ENCODE measurements at regions not wholly inside any gene's neighbourhood (a gene's known extent, or its start where the extent isn't known, plus 50 kb on each side); places are given as distances from the start of the nearest gene placed in this dataset.
"Not testable (repeated sequence)": the region's sequence is repeated elsewhere in the genome, so short reads cannot be mapped to it uniquely, and the experiment has no call there.

DNA sequence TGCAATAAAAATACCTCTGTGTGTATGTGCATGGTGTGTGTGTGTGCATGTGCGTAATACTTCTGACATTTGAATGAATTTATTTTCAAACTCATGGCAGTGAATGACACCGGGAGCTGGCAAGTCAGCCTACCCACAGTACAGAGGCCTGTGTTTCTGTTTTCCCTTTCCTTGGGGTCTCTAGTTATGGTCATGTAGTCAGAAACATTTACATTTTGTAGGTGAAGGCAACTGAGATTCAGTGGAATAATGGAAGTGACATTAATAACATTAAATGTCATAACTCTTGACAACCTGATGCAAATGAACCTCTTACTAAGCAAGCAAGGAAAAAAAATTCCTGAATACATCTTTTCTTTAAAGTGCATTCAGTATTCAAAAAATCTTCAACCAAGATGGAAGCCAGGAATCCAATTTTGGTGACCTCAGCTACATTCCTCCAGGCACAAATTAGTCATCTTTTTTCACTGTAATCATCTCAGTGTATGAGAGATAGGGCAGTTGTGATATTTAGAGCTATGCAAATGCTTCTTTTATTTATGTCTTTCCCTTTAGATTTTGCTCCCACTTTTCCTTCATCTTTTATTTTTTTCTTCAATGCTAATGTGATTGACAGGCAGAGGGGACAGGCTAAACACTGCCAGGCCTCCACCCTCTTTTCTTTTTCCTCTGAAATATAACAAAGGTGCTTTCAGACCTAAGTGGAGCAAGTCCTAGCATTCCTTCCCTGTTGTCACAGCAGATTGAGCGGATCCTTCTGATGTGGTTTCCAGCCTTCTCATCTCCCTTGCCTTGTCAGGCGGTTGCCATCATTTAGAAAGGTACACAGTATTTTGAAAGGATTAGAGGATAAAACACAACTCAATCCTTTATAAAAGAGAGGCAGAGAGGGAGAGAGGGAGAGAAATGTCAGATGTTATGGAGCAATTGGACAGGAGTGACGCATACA, 569.8 kb upstream of the ADAMTS16 start:
- no peak for TF ChIP-seq JUND (IDR thresholded peaks at IDR 0.05; ENCODE audit: low read depth)
- in situ Hi-C loops (cut with HindIII; ENCODE audit: low pct_unique_long_range_greater_than_20kb, low sequenced_read_pairs) = no loop called here
- no peak for DNase-seq (ENCODE audit: low read depth in 1 of 2, low spot score in 1 of 2)

DNA sequence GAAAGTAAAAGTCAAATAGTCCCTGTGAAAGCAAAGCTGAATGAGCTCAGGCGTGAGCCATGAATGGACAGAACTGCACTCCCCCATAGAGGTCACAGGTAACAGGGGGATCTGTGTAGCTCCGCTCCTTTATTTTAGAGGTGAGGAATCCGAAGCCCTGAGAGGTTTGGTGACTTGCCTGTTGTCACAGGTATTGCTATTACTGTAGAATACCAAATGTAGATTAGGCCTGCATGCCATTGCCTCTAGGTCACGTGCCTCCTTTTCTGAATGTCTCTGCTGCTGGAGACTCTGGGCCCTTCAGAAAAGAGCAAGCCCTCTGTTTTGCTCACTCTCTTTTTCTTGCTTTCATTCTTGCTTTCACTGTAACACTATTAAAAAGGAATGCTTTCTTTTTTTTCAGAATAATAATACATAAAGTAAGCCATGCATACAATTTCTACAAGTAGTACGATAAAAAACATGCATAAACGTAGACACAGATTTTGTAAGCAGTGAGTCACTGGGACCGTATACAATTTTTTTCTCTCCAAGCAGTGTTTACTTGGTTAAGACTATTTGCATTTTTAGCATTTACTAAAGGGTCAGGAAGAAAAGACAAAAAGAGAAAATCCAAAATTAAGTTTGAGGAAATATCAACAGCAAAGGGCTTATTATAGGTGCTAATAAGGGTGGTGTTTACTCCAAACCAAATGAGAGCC, 568.7 kb upstream of the ADAMTS16 start:
- no peak for TF ChIP-seq JUND (IDR thresholded peaks at IDR 0.05; ENCODE audit: low read depth)
- in situ Hi-C loops (cut with HindIII; ENCODE audit: low pct_unique_long_range_greater_than_20kb, low sequenced_read_pairs) = no loop called here
- DNase-seq (ENCODE audit: low read depth in 1 of 2, low spot score in 1 of 2) = no peak

DNA sequence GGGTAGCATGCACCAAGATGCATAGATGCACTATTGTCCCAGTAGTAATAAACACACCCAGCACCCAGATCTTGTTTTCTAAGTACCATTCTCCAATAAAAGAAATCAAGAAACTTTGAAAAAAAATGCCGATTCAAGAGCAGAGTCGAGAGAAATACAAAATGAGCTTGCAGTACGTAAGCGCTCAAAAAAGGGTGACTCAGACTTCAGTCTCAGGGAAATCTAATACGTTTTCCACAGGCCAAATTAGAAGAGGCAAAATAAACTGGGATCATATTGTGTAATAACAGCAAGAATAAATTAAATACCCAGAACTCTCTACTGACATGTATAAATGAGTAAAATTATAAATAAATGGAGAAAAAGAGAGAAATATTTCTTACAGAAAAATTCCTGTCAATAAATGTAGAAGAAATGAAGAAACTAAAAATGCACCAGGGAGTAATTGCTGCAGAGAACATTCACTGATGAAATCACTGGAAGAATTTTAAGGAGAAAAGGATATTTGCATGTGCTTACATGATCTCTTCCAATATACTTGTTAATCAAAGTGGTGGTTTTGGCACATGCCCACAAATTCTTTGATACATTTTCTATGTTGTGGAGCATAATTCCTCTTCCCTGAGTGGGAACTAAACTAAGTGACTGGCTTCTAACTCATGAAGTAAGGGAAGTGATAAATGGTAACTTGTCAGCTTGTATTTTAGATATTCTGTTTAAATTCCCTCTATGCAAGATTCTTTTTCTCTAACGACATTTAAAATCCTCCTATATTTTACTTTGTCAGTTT, 567.6 kb upstream of the ADAMTS16 start:
- no peak for TF ChIP-seq JUND (IDR thresholded peaks at IDR 0.05; ENCODE audit: low read depth)
- in situ Hi-C loops (cut with HindIII; ENCODE audit: low pct_unique_long_range_greater_than_20kb, low sequenced_read_pairs) = no loop called here
- DNase-seq (ENCODE audit: low read depth in 1 of 2, low spot score in 1 of 2) = no peak

GRCh38 chr5:4575608-4576007, 564.5 kb upstream of the ADAMTS16 start:
- TF ChIP-seq JUND (IDR thresholded peaks at IDR 0.05; ENCODE audit: low read depth) = no peak
- no peak for DNase-seq (ENCODE audit: low read depth in 1 of 2, low spot score in 1 of 2)
- in situ Hi-C loops (cut with HindIII; ENCODE audit: low pct_unique_long_range_greater_than_20kb, low sequenced_read_pairs) = no loop called here

GRCh38 chr5:4576161-4576748, 563.9 kb upstream of the ADAMTS16 start:
- DNase-seq (ENCODE audit: low read depth in 1 of 2, low spot score in 1 of 2) = no peak
- in situ Hi-C loops (cut with HindIII; ENCODE audit: low pct_unique_long_range_greater_than_20kb, low sequenced_read_pairs) = no loop called here
- no peak for TF ChIP-seq JUND (IDR thresholded peaks at IDR 0.05; ENCODE audit: low read depth)

GRCh38 chr5:4576908-4577307, 563.2 kb upstream of the ADAMTS16 start:
- DNase-seq (ENCODE audit: low read depth in 1 of 2, low spot score in 1 of 2) = no peak
- TF ChIP-seq JUND (IDR thresholded peaks at IDR 0.05; ENCODE audit: low read depth) = no peak
- in situ Hi-C loops (cut with HindIII; ENCODE audit: low pct_unique_long_range_greater_than_20kb, low sequenced_read_pairs) = no loop called here

DNA sequence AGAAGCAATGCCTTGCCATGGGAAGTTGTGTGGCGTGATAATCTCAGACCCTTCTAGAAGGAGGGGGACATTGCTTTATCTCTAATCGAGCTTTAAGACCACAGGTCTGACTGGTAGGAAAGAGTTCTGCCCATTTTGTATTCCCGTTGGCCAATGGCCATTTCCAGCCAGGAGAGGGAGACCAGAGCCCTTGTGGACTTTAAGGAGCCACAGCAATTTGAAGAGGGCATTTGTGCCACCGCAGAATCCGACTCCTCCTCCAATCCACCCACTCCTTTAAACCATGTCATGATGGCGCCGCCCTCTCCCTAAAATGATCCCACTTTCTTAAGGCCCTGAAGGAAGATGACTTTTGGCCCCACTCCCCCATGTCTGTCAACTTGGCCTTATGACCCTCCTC, 560.5 kb upstream of the ADAMTS16 start:
- no peak for TF ChIP-seq JUND (IDR thresholded peaks at IDR 0.05; ENCODE audit: low read depth)
- in situ Hi-C loops (cut with HindIII; ENCODE audit: low pct_unique_long_range_greater_than_20kb, low sequenced_read_pairs) = no loop called here
- no peak for DNase-seq (ENCODE audit: low read depth in 1 of 2, low spot score in 1 of 2)

DNA sequence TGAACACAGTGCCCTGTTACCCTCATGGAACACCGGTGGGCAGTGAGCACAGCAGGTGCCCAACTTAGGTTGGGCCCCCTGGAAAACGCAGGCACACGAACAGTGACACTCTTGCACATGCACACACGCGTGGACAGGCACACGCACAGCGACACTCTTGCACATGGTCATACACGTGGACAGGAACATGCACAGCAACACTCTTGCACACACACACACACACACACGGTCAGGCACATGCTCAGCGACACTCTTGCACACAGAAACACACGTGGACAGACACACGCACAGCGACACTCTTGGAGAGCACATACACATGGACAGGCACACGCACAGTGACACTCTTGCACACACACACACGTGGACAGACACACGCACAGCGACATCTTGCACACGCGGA, 559.4 kb upstream of the ADAMTS16 start:
- no peak for DNase-seq (ENCODE audit: low read depth in 1 of 2, low spot score in 1 of 2)
- TF ChIP-seq JUND (IDR thresholded peaks at IDR 0.05; ENCODE audit: low read depth) = no peak
- in situ Hi-C loops (cut with HindIII; ENCODE audit: low pct_unique_long_range_greater_than_20kb, low sequenced_read_pairs) = no loop called here

GRCh38 chr5:4581289-4581688, 558.8 kb upstream of the ADAMTS16 start:
- no peak for DNase-seq (ENCODE audit: low read depth in 1 of 2, low spot score in 1 of 2)
- no peak for TF ChIP-seq JUND (IDR thresholded peaks at IDR 0.05; ENCODE audit: low read depth)
- in situ Hi-C loops (cut with HindIII; ENCODE audit: low pct_unique_long_range_greater_than_20kb, low sequenced_read_pairs) = no loop called here

DNA sequence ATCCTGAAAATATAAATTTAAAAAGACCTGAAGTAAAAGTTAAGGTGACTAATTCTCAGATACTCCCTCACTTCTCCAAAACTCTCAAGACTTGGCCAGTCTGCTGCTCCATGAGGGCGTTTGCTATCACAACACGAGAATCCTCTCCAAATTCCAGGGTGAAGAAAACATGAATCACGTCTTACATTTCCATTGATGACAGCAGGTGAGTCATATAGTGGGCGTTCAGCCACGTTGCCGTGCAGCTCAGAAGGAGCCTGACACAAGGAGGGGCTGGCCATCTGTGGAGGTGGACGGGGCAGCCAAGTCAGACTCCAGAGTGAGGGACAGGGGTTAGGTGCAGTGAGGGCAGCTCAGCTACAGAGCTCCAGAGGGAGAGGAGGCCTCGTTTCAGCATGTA, 555.1 kb upstream of the ADAMTS16 start:
- in situ Hi-C loops (cut with HindIII; ENCODE audit: low pct_unique_long_range_greater_than_20kb, low sequenced_read_pairs) = no loop called here
- DNase-seq (ENCODE audit: low read depth in 1 of 2, low spot score in 1 of 2) = no peak
- no peak for TF ChIP-seq JUND (IDR thresholded peaks at IDR 0.05; ENCODE audit: low read depth)

- DNase-seq (ENCODE audit: low read depth in 1 of 2, low spot score in 1 of 2) = no peak
- in situ Hi-C loops (cut with HindIII; ENCODE audit: low pct_unique_long_range_greater_than_20kb, low sequenced_read_pairs) = no loop called here
- no peak for TF ChIP-seq JUND (IDR thresholded peaks at IDR 0.05; ENCODE audit: low read depth)
Observed at GRCh38 chr5:4613440-4613839, 526.7 kb upstream of the ADAMTS16 start.

GRCh38 chr5:4614088-4614487, 526.0 kb upstream of the ADAMTS16 start:
- in situ Hi-C loops (cut with HindIII; ENCODE audit: low pct_unique_long_range_greater_than_20kb, low sequenced_read_pairs) = no loop called here
- DNase-seq (ENCODE audit: low read depth in 1 of 2, low spot score in 1 of 2) = no peak
- no peak for TF ChIP-seq JUND (IDR thresholded peaks at IDR 0.05; ENCODE audit: low read depth)

DNA sequence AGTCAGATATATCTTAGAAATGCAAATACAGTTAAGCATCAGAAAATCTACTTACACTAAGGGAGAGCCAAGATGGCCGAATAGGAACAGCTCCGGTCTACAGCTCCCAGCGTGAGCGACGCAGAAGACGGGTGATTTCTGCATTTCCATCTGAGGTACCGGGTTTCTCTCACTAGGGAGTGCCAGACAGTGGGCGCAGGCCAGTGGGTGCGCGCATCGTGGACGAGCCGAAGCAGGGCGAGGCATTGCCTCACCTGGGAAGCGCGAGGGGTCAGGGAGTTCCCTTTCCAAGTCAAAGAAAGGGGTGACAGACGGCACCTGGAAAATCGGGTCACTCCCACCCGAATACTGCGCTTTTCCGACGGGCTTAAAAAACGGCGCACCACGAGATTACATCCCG, 524.8 kb upstream of the ADAMTS16 start:
- in situ Hi-C loops (cut with HindIII; ENCODE audit: low pct_unique_long_range_greater_than_20kb, low sequenced_read_pairs); DNase-seq (ENCODE audit: low read depth in 1 of 2, low spot score in 1 of 2): not testable (repeated sequence)
